Hepatocyte (in vitro differentiated cells): ENCODE measurements at regions not wholly inside any gene's neighbourhood (a gene's known extent, or its start where the extent isn't known, plus 50 kb on each side); places are given as distances from the start of the nearest gene placed in this dataset.

Source experiments
- DNase-seq: peaks from one replicate; pipeline ENCODE4 v3.0.0-alpha.2; 2016; ENCODE audit warnings: low spot score
- H2AFZ ChIP-seq: fragments of 200-600 bp; sonication (generic); 2 replicates; pipeline ENCODE4 v1.6.0; 2016; ENCODE audit warnings: antibody characterized with exemption, mild to moderate bottlenecking
- H3K27ac ChIP-seq: fragments of 200-600 bp; sonication (generic); 2 replicates; pipeline ENCODE4 v1.5.1; 2016; ENCODE audit warnings: mild to moderate bottlenecking
- H3K27me3 ChIP-seq: fragments of 200-600 bp; sonication (generic); 2 replicates; pipeline ENCODE4 v1.6.1; 2016
- H3K36me3 ChIP-seq: fragments of 200-600 bp; sonication (generic); replicated peaks from 2 replicates; pipeline ENCODE4 v1.5.1; 2016; ENCODE audit warnings: low read depth; ENCODE audit not compliant: insufficient read depth
- H3K4me1 ChIP-seq: fragments of 200-600 bp; sonication (generic); 2 replicates; pipeline ENCODE4 v1.5.1; 2016; ENCODE audit warnings: mild to moderate bottlenecking, moderate library complexity; ENCODE audit not compliant: insufficient read depth
- H3K4me2 ChIP-seq: fragments of 200-600 bp; sonication (generic); 2 replicates; pipeline ENCODE4 v1.6.0; 2016
- H3K4me3 ChIP-seq: fragments of 200-600 bp; sonication (generic); 2 replicates; pipeline ENCODE4 v1.5.1; 2016; ENCODE audit warnings: mild to moderate bottlenecking
- H3K79me2 ChIP-seq: fragments of 200-600 bp; sonication (generic); 2 replicates; pipeline ENCODE4 v1.6.0; 2017; ENCODE audit warnings: mild to moderate bottlenecking
- H3K9me2 ChIP-seq: fragments of 200-600 bp; sonication (generic); replicated peaks from 2 replicates; pipeline ENCODE4 v1.6.0; 2017; ENCODE audit warnings: mild to moderate bottlenecking; ENCODE audit not compliant: insufficient read depth
- H3K9me3 ChIP-seq: fragments of 200-600 bp; sonication (generic); 2 replicates; pipeline ENCODE4 v1.5.1; 2016; ENCODE audit warnings: low read depth, mild to moderate bottlenecking
- H4K20me1 ChIP-seq: fragments of 200-600 bp; sonication (generic); 2 replicates; pipeline ENCODE4 v1.6.0; 2016; ENCODE audit warnings: mild to moderate bottlenecking; ENCODE audit not compliant: insufficient read depth, poor library complexity, severe bottlenecking
- CTCF ChIP-seq: fragments of 200-600 bp; sonication (generic); IDR thresholded peaks from 2 replicates; pipeline ENCODE4 v1.5.1; 2016; ENCODE audit warnings: antibody characterized with exemption, mild to moderate bottlenecking; ENCODE audit not compliant: poor library complexity
- EZH2 ChIP-seq: fragments of 200-600 bp; sonication (generic); IDR thresholded peaks from 2 replicates; pipeline ENCODE4 v1.6.1; 2016; ENCODE audit warnings: antibody characterized with exemption, mild to moderate bottlenecking, borderline replicate concordance
- EZH2phosphoT487 ChIP-seq: fragments of 200-600 bp; sonication (generic); IDR thresholded peaks from one replicate; pipeline ENCODE4 v1.6.1; 2018; ENCODE audit warnings: antibody characterized with exemption, mild to moderate bottlenecking, low read depth, moderate library complexity; ENCODE audit not compliant: unreplicated experiment, severe bottlenecking
- WGBS: methylation state at CpG from one replicate; pipeline ENCODE4 v1.1.6; 2016; ENCODE audit warnings: low lambda C conversion rate; ENCODE audit errors: missing lambda C conversion rate; 5-methylcytosine and 5-hydroxymethylcytosine counted together

- no peaks in the 10 kb centered on the region for H3K9me2 ChIP-seq
- no peak overlapping the region for H2AFZ ChIP-seq
- no peaks in the 10 kb centered on the region for H3K4me1 ChIP-seq
- H3K27ac ChIP-seq: no peak overlapping the region
- H3K36me3 ChIP-seq: no peaks in the 10 kb centered on the region
- no peaks in the 10 kb centered on the region for H3K9me3 ChIP-seq
- no peak for TF ChIP-seq EZH2phosphoT487
- TF ChIP-seq CTCF: no peak
- no peak for TF ChIP-seq EZH2
- no peak for DNase-seq
- no peaks in the 10 kb centered on the region for H4K20me1 ChIP-seq
- no peak overlapping the region for H3K4me3 ChIP-seq
- H3K27me3 ChIP-seq: peaks cover 7% of the 10 kb centered on the region
- no peaks in the 10 kb centered on the region for H3K79me2 ChIP-seq
- H3K4me2 ChIP-seq: no peak overlapping the region
Measured at GRCh38 chr13:111960152-111960772, 106.7 kb upstream of the SOX1 start.

DNA sequence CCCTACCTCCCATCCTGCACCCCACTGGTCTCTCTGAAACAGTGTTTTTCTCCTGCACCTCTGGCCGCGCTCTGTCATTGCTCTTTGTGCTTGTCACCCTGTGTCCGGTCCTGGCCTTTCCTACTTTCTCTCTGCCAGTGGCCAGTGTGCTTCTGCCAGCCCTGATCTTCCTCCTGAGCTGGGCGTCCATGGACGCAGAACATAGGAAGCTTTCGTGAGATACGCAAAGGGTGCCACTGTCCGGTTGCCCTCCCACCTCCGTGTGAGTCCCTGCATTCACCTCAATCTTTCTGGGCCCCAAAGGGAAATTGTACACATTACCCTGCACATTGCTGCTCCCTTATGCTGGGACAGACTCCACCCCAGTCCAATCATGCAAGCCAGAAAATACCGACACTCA, 105.7 kb upstream of the SOX1 start:
- H3K4me3 ChIP-seq: no peak overlapping the region
- no peak overlapping the region for H3K27ac ChIP-seq
- H3K4me2 ChIP-seq: no peak overlapping the region
- H2AFZ ChIP-seq: no peak overlapping the region
- no peak for DNase-seq
- no peaks in the 10 kb centered on the region for H4K20me1 ChIP-seq
- H3K27me3 ChIP-seq: peaks cover 7% of the 10 kb centered on the region
- H3K9me2 ChIP-seq: no peaks in the 10 kb centered on the region
- TF ChIP-seq EZH2 (no peak), EZH2phosphoT487 (no peak), CTCF (no peak)
- no peaks in the 10 kb centered on the region for H3K79me2 ChIP-seq
- H3K9me3 ChIP-seq: no peaks in the 10 kb centered on the region
- 93% methylated on average over 10 of the region's 10 CpGs for WGBS
- no peaks in the 10 kb centered on the region for H3K36me3 ChIP-seq
- H3K4me1 ChIP-seq: no peaks in the 10 kb centered on the region

- Histone ChIP-seq H3K79me2 (no peaks in the 10 kb centered on the region), H3K4me2 (no peak overlapping the region), H3K27me3 (peaks cover 7% of the 10 kb centered on the region), H3K27ac (no peak overlapping the region), H2AFZ (no peak overlapping the region), H3K4me3 (no peak overlapping the region), H3K9me3 (no peaks in the 10 kb centered on the region), H3K9me2 (no peaks in the 10 kb centered on the region), H3K36me3 (no peaks in the 10 kb centered on the region), H4K20me1 (no peaks in the 10 kb centered on the region), H3K4me1 (no peaks in the 10 kb centered on the region)
- no peak for DNase-seq
- 91% methylated on average over 11 of the region's 11 CpGs for WGBS
- TF ChIP-seq EZH2phosphoT487 (no peak), CTCF (no peak), EZH2 (no peak)
Measured at GRCh38 chr13:111961651-111962192, 105.2 kb upstream of the SOX1 start.
